KG1 (cell line): ENCODE measurements at regions not wholly inside any gene's neighbourhood (a gene's known extent, or its start where the extent isn't known, plus 50 kb on each side); places are given as distances from the start of the nearest gene placed in this dataset.

ENCODE experiments used
- DNase-seq: peaks from one replicate; lab custom pipeline; 2025; lab: John Stamatoyannopoulos, UW

DNA sequence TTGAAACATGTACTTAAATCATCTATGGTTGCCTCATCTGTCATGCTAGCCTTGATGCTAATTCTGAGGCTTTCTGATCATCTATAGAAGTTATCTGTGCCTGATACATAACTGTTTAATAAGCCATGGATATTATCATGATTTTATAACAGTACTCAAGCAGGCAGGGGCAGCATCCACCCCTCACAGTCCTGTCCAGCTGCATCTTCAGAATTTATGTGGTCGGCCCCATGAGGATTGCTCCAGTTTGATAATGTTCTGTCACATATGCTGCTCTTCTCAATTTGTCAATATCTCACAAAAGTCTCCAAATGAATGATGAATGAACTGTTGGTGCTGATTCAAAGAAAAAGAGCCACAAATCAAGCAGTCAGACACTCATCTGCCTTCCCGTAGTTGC lies 335.1 kb upstream of the POM121L12 start:
- no peak for DNase-seq

DNA sequence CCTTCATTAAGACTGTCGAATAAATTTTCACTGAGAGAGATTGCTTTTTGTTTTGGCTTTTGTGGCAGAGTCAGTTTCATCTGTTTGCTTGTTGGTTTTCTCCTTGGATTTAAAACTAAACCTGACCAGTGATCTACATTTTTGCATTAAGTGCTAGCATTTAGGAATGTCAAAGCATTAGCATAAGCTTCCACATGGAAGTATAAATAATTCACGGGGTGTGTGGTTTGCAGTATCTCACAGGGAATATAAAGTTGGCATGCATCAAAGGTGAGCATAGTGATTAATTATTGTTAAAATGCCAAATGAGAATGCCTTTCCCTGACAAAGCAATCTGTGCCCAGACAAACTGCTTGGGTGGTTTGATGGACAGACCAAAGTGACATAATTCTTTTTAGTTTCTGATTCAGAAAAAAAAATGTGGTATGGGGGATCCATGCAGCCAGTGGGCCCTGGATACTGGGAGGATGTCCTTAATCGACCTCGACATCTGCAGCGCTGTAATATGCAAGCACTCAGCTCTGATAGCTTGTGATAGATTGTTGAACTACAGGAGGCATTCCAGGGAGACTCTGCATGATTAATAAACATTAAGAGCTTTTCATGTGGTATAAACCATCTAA lies 339.3 kb upstream of the POM121L12 start:
- DNase-seq = no peak

DNA sequence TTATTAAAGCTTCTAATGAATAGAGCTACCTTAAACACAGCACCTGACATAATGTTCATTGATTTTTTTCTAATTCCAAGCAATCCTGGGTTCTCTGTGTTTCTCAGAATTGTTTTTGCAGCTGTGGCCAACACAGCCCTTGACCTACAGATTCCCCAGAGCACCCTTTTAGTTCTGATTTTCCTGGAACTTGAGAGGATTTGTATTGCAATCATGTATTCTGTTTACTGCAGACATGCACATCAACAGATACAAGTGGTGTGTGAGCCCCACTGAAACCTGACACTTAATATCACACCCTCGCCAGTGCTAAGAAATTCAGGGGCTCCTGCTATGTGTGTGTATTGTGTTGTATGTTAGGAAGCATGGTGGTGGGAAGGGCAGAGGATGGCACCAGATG lies 344.2 kb upstream of the POM121L12 start:
- no peak for DNase-seq

DNA sequence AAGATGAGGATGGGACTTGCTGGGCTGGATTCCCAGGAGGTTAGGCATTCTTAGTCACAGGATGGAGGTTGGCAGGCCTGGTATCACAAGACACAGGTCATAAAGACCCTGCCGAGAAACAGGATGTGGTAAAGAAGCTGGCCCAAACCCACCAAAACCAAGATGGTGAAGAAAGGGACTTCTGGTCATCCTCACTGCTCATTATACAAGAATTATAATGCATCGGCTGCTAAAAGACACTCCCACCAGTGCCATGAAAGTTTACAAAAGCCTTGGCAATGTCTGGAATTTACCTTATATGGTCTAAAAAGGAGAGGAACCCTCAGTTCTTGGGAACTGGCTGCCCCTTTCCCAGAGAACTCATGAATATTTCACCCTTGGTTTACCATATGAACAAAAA lies 345.5 kb upstream of the POM121L12 start:
- no peak for DNase-seq

DNA sequence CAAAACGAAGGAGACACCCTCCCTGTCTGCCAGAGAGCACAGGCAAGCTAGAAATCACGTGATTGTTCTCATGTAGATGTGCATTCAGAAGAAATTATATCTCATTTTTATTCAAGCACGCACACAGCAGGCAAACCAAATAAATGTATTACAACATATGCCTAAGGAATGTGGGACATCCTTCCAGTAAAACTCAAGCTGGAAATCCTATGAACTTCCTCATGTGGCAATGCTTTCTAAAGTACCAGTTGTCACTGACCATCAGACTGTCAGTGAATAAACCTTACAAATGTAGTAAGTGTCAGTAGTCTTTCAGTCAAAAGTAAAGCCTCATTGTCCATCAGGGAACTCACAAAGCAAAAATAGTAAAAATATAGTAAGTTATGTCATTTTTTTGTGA lies 350.1 kb upstream of the POM121L12 start:
- no peak for DNase-seq

DNA sequence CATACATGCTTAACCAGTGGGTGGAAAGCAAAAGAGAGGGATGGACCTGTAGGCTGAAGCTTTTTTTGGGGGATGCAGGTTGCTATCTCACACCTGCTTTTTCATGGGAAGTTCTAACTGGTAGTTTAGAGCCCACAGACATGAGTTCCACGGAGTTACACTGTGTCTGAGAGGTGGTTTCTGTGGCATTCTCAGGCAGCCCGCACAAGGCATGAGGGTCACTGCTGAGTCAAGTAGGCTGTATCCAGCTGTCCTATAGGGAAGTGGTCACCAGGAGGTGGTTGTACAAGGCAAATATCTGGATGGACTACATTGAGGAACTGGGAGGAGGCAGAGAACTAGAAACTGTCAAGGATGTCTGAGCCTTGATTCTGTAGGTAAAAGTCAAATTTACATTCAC lies 351.0 kb upstream of the POM121L12 start:
- no peak for DNase-seq

DNA sequence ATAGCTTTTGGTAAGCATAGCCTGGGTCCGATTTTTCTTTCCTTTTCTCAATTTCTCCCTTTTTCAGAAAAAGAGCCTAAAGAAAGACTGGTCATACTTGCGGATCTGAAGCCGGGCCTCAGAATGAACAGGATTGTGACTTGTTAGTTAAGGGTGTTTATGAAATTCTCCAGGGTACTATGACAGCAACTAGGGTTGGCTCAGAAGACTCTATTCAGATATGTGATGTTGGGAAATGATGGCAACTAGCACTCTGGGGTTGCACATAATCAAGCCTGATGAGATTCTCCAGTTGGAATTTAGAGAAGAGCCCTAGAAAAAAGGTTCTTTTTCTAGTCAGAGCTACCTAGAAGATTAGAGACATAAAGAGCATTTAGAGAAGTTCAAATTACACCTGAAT lies 352.4 kb upstream of the POM121L12 start:
- no peak for DNase-seq

DNA sequence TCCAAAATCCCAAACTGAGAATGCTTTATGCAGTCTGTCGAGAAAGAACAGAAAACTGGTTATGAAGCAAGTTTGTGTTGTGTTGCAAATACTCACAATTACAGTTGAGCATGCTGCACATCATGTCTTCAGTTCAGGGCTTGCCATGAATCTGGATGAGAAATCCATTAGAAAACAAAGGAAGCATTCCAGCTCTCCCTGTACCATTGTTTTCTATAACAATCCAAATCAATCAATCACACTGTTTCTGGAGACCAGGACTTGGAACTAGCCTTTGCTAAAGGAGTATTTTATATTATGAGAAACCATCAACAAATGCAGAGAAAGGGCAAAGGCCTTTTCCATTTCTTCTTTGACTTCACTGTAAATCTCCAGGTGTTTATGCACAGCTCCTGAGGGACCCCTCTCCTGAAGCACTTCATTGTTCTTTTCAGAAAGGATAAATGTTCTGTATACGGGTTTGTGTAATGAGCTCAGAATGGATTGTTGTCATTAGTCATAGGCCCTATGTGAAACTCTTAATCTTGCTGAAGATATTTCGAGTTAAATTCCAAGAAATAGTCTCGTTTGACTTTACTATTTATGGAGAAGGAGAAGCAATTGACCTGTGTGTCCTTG lies 364.7 kb upstream of the POM121L12 start:
- no peak for DNase-seq

DNA sequence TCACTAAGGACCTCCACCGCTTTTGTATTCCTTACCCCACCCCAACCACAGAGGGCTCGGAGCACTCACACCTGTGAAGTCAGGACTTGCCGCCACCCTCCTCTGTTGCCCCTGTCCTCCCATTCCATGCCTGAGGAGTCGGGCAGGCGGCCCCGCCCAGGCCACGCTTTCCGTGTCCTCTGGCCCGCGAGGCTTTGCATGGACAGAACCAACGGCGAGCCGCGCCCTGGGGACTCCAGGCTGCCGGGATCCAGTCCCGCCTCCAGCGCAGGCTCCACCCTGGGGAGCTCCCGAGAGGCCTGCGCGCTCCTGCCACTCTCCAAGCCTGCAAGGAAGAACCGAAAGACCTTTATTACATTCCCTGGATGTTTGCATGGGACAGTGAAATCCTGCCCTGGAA lies 366.4 kb upstream of the POM121L12 start:
- no peak for DNase-seq

DNA sequence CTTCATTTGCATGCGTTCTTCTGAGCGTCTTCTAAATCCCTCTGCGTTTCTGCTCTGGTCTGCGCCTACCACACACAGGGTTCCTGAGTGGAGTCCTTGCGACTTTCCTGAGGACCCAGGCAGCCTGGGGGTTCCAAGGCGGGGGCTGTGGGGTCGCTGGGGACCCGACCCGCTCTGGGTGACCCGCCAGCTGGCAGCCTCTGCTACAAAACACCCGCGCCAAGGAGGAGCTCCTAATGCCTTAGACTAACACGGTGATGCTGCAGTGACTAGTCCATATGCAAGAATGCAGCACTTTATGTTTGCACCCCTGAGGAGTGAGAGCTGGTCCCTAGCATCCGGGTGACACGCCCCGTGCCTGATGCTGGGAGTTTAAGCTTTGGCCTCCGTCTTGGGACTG lies 367.0 kb upstream of the POM121L12 start:
- DNase-seq = no peak

DNA sequence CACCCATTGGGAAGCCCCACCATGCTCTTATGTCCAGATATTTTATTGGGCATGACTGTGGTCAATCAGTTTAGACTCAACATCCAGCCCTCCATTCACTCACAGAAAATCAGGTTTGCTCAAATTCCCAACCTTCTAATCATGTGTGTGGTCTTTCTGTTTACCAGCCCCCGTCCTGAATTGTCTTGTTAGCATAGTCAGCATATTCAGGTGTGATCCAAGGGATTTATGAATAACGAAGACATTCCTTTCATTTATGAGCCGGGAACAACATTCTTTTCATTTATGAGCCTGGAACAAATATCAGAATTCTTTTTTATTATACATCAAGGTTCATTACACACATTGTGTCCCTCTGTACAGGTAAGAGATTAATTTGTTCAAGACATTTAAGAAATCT lies 376.3 kb upstream of the POM121L12 start:
- DNase-seq = no peak

DNA sequence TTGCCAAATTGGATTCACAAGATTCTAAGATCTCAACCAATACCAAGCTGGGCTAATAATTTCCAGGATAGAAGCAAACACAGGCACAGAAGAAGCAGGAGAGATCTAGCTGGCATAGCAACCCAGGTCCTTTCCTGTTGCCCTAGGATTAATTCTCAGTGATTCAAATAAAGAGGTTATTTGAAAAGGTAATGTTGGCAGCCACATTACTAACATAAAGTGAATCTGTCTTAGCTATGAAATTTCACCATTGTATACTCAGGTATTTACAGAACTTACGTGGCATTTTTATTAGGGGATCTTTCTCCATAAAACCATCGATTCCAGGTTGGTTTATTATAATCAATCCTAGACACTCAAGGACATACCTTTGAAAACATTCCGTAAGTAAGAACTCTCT lies 379.3 kb upstream of the POM121L12 start:
- no peak for DNase-seq

DNA sequence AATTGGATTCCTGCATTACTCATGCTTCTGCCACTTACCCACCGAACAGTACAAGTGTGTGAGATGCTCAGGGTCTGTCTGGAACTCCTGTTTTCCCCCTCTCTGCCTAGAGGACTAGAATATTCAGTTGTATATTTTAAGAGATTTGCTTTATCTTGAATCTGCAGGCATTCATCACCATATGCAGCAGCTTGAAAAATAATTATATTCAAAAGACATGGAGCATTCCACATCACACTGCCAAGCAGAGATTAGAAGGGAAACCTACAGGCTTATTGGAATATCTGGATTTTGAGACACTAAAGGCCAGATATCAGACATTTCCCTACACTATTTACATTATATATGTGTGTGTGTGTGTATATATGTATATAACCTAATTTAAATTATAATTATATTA lies 382.8 kb upstream of the POM121L12 start:
- no peak for DNase-seq

DNA sequence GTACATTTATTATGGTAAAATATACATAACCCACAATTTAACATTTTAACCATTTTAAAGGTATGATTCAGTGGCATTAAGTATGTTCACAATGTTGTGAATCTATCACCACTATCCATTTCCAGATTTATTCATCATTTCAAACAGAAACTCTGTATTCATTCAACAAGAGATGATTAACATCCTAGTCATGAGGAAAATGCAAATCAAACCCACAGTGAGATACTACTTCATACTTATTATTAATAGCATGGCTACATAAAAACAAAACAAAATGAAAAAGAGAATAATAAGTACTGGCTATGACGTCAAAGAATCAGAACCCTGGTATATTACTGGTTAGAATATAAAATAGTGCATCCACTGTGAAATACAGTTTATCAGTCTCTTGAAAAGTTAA lies 386.6 kb upstream of the POM121L12 start:
- DNase-seq = no peak

DNA sequence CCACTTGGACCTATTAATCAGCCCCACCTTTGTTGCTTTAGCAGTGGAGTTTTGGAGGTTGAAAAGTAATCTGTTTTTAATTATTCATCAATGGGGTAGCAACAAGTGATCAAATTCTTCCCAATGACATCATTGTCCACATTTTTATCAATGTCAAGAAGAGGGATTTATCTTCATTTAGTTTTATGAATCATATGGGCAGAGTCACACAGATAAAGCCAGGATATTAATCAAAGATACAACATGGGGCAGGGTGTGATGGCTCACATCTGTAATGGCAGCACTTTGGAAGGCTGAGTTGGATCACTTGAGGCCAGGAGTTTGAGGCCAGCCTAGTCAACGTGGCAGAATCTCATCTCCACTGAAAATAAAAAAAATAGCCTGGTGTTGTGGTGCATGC lies 388.4 kb upstream of the POM121L12 start:
- no peak for DNase-seq

DNA sequence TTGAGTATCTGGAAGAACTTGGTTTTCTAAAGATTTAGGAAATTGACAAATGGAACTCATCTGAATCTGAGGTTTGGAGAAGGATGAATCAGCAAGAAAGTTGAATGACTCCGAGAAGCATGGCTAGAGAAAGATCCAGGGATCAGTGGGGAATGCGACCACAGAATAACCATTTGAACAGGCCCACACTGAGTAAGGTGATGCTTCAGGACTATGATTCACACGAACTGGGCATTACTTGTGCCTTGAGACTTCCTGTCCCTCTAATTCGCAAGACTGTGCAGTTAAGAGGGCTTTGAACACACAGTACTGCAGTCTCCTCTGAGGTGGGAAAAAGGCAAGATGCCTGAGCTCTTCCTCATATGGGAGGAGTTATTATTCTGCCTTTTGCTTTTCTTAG lies 395.5 kb upstream of the POM121L12 start:
- DNase-seq = no peak

DNA sequence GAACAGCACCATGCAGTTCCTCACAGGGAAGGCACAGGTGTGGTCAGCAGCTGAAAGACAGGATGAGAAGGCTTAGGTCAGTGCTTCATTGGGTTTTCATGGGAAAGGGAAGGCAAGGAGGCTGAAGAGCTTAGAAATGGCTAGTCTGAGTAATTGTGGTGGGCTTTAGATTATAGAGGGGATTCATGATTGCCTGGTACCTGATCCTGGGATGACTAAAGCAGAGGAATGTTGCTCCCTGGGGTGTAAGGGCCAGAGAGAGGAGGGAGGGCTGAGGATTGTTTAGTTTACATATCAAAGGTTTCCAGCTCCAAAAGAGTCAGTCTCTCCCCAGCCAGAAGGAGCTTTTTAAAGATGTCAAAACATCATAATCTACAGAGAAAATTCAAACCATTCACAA lies 396.3 kb upstream of the POM121L12 start:
- no peak for DNase-seq

DNA sequence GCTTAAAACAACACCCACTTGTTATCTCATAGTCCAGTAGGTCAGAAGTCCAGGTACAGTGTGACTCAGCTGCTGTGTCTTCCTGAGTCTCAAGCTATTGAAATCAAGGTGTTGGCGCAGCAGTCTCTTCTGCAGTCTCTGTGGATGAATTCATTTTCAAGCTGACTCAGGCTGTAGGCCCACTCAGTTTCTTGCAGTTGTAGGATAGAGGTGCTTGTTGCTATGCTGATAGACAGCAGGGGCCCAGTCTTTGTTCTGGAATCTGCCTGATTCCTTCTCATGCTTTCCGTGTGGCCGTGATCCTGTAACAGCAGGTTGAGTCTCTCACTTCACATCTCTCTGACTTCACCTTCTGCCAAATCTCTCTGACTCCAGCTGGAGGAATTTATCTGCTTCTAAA lies 400.4 kb upstream of the POM121L12 start:
- DNase-seq = no peak

DNA sequence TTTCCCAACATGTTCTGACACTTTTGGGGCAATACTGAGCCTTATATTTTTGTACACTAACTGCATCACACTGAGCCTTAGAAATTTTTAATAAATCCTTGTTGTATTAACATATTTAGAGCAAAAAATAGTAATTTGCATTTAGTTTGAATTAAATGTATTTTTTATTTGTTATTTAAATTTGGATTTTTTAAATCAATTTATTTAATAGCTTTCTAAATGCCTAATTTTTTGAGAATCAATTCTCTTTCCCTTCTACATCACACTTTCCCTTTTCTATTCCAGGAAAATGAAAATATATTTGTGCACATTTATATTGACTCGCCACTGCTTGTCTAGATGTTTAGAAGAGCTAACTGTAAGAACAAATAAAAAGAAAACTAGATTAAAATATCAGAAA lies 414.6 kb upstream of the POM121L12 start:
- DNase-seq = no peak

DNA sequence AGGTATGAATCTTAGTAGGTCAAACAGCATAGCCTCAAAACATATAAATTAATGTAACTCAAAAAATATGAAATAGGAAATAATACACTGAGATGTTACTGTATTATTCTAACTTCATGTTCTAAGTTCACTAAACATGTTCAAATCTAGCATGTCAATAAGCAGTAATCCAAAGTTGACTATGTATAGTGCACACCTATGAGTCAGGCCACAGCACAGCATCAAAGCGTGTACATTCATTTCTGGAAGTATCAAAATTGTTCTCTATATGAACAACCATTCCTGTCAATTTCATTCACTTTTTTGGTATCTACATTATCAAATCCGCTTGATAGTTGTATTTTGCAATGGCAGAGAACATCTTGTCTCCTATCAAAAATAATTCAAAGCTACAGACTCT lies 418.9 kb upstream of the POM121L12 start:
- no peak for DNase-seq

DNA sequence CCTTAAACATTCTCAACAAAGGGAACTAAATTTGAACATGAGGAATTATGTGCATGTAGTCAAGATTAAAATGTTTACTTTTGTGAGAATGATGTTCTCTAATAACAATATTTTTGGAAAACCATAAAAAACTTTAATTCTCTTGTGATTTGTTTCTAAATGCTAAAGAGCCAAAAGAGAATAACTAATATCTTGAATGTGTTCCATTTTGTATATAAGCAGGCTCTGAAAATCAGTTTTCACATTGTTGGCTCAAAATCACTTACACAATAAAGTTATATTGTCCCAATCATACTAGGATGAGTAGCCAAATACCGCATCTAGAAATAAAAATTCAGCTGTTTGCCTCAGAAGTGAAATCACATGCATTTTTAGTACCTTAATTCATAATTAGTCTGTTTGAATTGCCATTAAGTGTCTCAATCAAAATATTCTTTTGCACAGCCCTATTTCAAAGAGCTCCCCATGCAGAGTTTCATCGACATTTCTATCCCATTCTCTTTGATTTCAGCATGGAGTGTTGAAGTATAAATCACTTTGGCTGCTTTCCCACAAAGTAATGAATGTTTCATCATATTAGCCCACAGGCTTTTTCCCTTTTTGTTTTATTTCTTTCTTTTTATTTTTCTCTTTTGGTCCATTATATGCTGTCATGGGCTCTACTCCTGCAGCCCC lies 420.3 kb upstream of the POM121L12 start:
- DNase-seq = no peak

DNA sequence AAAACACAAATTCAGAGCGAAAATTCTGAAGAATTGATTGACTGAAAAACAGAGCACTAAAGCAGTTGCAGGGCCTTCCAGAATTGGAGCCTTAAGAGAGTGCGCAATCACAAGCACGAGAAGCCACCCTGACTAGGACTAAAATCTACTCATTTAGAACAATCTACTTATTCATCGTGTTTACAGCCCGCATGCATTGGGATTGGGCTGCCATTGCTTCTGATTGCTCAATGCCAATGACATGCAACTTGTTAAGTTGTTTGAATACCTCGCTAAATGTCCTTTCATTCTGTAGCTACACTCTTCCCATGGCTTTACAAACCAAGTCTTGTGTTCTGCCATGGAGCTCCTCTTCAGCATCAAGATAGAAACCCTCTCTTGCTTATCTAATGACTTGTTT lies 425.9 kb upstream of the POM121L12 start:
- DNase-seq = no peak

DNA sequence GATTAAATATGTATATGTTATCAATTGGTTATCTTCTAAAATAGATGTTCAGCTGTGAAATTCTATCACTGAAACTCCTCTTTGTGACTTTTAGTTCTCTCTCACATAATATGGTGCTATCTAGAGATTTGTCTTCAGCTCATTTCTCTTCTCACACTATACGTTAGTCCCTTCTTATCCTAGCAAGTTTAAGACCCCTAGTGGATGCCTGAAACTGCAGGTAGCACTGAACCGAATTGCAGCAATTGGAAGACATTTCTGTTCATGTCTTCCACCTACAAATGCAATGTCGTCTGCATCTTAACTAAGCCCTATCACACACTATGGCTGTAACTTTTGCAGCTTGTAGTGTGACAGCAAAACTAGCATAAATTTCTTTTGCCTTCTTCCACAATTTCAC lies 442.7 kb upstream of the POM121L12 start:
- no peak for DNase-seq

DNA sequence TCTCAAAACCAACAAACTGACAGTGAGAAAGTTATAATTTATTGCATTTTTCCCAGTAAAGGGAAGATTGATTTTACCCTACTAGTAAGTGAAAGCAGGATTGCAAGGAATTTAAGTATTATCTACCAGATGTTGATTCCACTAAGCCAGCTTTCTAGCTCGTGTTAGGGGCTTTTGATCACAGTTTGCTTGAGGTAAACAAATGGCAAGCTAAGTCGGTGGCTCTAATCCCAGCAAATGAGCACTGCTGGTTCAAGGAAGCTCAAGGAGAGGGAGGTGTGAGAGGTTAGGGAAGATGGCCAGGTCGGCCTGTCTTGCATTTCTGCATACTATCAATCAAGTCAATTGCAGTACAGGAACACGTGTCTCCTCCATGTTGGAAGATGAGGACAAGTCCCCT lies 448.7 kb upstream of the POM121L12 start:
- DNase-seq = no peak
